ENCODE measurements at regions not wholly inside any gene's neighbourhood (a gene's known extent, or its start where the extent isn't known, plus 50 kb on each side); places are given as distances from the start of the nearest gene placed in this dataset.

GRCh38 chr16:58842156-58842555 lies 108.0 kb upstream of the GOT2 start:
- no peaks in the 10 kb centered on the region for H3K9me3 ChIP-seq

GRCh38 chr16:58837950-58838349 lies 103.8 kb upstream of the GOT2 start:
- no peak for TF ChIP-seq RNF2 (IDR thresholded peaks at IDR 0.05; ENCODE audit: borderline replicate concordance, low read depth)
- FAIRE-seq (no peak), ATAC-seq (no peak), DNase-seq (ENCODE audit: low read depth in 1 of 2, low spot score in 1 of 2) (no peak)
- Histone ChIP-seq H3K4me2 (no peak overlapping the region), H3K27ac (no peak overlapping the region), H3K4me3 (no peak overlapping the region), H3K4me1 (no peaks in the 10 kb centered on the region; the same call in 2 of the 3 replicates), H3K9me3 (no peaks in the 10 kb centered on the region)
- 42% methylated on average over 3 of the region's 3 CpGs for WGBS (ENCODE audit: missing lambda C conversion rate)
- ChIA-PET CTCF (no interaction called here), POLR2A (no interaction called here)

More at GRCh38 chr16:58842156-58842555, 108.0 kb upstream of the GOT2 start:
- FAIRE-seq (no peak), ATAC-seq (no peak), DNase-seq (ENCODE audit: low read depth in 1 of 2, low spot score in 1 of 2) (no peak)
- Histone ChIP-seq H3K4me1 (no peaks in the 10 kb centered on the region), H3K4me2 (no peak overlapping the region), H3K27ac (no peak overlapping the region), H3K4me3 (no peak overlapping the region)
- ChIA-PET POLR2A (no interaction called here), CTCF (interaction anchor here (0.7 to 2.0 kb wide), 3 partner anchors 368 to 1633 kb away, joined by 3 to 5 read pairs (median 3); no protein-coding TSS in a partner anchor)
- TF ChIP-seq HOXB13 (CRISPR knock-in tag; IDR thresholded peaks at IDR 0.05; ENCODE audit: low read depth) (no peak), BHLHE40 (IDR thresholded peaks at IDR 0.05; ENCODE audit: low read depth, low read length) (no peak), TP53 (CRISPR knock-in tag; IDR thresholded peaks at IDR 0.05) (no peak), CHD4 (IDR thresholded peaks at IDR 0.05; ENCODE audit: borderline replicate concordance) (no peak), CHD2 (IDR thresholded peaks at IDR 0.05; ENCODE audit: low read length, partially characterized antibody) (no peak), EHF (CRISPR knock-in tag; IDR thresholded peaks at IDR 0.05) (no peak), FOXS1 (CRISPR knock-in tag; IDR thresholded peaks at IDR 0.05) (no peak), MAX (IDR thresholded peaks at IDR 0.05) (no peak), NPAS2 (CRISPR knock-in tag; IDR thresholded peaks at IDR 0.05; ENCODE audit: borderline replicate concordance) (no peak), ELK1 (IDR thresholded peaks at IDR 0.05; ENCODE audit: low read depth, low read length) (no peak), ESRRA (IDR thresholded peaks at IDR 0.05; ENCODE audit: borderline replicate concordance, low read length) (no peak), HES2 (IDR thresholded peaks at IDR 0.05) (no peak), MYC (IDR thresholded peaks at IDR 0.05; ENCODE audit: borderline replicate concordance, low read length) (no peak), HOXA7 (CRISPR knock-in tag; IDR thresholded peaks at IDR 0.05) (no peak), GATA3 (IDR thresholded peaks at IDR 0.05; ENCODE audit: borderline replicate concordance) (no peak), JUNB (IDR thresholded peaks at IDR 0.05) (no peak), ZNF302 (CRISPR knock-in tag; IDR thresholded peaks at IDR 0.05) (no peak)
- 83% methylated on average over 1 of the region's 1 CpG for WGBS (ENCODE audit: missing lambda C conversion rate)

GRCh38 chr16:58836427-58836826 lies 102.3 kb upstream of the GOT2 start:
- H3K4me1 ChIP-seq: peaks cover 5% of the 10 kb centered on the region; the same call in 2 of the 3 replicates
- ATAC-seq (no peak), FAIRE-seq (no peak), DNase-seq (ENCODE audit: low read depth in 1 of 2, low spot score in 1 of 2) (no peak)
- no peak for TF ChIP-seq KDM5A (IDR thresholded peaks at IDR 0.05)
- TF ChIP-seq ELK1 (IDR thresholded peaks at IDR 0.05; ENCODE audit: low read depth, low read length): no peak
- no peak for TF ChIP-seq HDAC2 (IDR thresholded peaks at IDR 0.05)
- TF ChIP-seq RAD21 (conservative IDR thresholded peaks at IDR 0.05 in 1 of 2, IDR thresholded peaks at IDR 0.05 in 1 of 2): no peak
- no peak for TF ChIP-seq CTCF (IDR thresholded peaks at IDR 0.05)
- H3K4me3 ChIP-seq: no peak overlapping the region
- no peak overlapping the region for H3K4me2 ChIP-seq
- WGBS (ENCODE audit: missing lambda C conversion rate): 76% methylated on average over 6 of the region's 6 CpGs
- POLR2A ChIA-PET: no interaction called here
- no peak overlapping the region for H3K27ac ChIP-seq
- CTCF ChIA-PET: no interaction called here
- no peaks in the 10 kb centered on the region for H3K9me3 ChIP-seq
